HEK293 (cell line): ENCODE measurements at regions not wholly inside any gene's neighbourhood (a gene's known extent, or its start where the extent isn't known, plus 50 kb on each side); places are given as distances from the start of the nearest gene placed in this dataset.

Source experiments
- CTCF ChIA-PET: fragments of 350-600 bp; formaldehyde crosslinking; extraction: SDS; loops from one replicate; lab custom pipeline; 2021; ENCODE audit warnings: antibody characterized with exemption; lab: Yijun Ruan, JAX
- POLR2A ChIA-PET: fragments of 300-600 bp; formaldehyde crosslinking; extraction: SDS; loops from one replicate; lab custom pipeline; 2020; ENCODE audit warnings: antibody characterized with exemption, inconsistent platforms; lab: Yijun Ruan, JAX
- H3K27ac ChIP-seq: fragments of 200-500 bp; sonication (Bioruptor generic); 2 replicates; pipeline ENCODE4 v1.5.1; 2014; ENCODE audit warnings: low read depth, low read length, control low read depth, inconsistent platforms; ENCODE audit errors: extremely low read depth
- H3K36me3 ChIP-seq, 2 experiments: fragments of 200-500 bp in 1 of 2; sonication (Bioruptor generic) in 1 of 2; 1 replicate in 1 of 2; 2 replicates in 1 of 2; pipeline ENCODE4 v1.5.1; 2014 to 2017; ENCODE audit warnings: inconsistent platforms in 2 of 2, low read length in 2 of 2; ENCODE audit not compliant: control insufficient read depth in 2 of 2, insufficient read depth in 1 of 2
- H3K4me1 ChIP-seq: fragments of 200-500 bp; sonication (Bioruptor generic); 2 replicates; pipeline ENCODE4 v1.5.1; 2014; ENCODE audit warnings: mild to moderate bottlenecking, low read length, inconsistent platforms; ENCODE audit not compliant: control insufficient read depth, insufficient read depth
- H3K4me3 ChIP-seq: 2 replicates; pipeline ENCODE4 v1.5.1; 2011; ENCODE audit warnings: low read depth, mild to moderate bottlenecking, control low read depth, low read length, moderate library complexity
- H3K9me3 ChIP-seq: fragments of 200-500 bp; sonication (Bioruptor generic); 2 replicates; pipeline ENCODE4 v1.5.1; 2014; ENCODE audit warnings: low read depth, low read length, inconsistent platforms; ENCODE audit not compliant: control insufficient read depth, insufficient read depth
- HOXC10 ChIP-seq: sonication (generic); formaldehyde crosslinking; IDR thresholded peaks from 2 replicates; pipeline ENCODE4 v1.8.1; 2023; ENCODE audit warnings: mild to moderate bottlenecking, missing genetic modification reagents
- PRDM10 ChIP-seq: fragments of 450-650 bp; formaldehyde crosslinking; IDR thresholded peaks from 2 replicates; pipeline ENCODE4 v1.5.1; 2016; ENCODE audit warnings: missing biosample characterization, missing genetic modification characterization
- PRDM4 ChIP-seq: fragments of 450-650 bp; formaldehyde crosslinking; IDR thresholded peaks from 2 replicates; pipeline ENCODE4 v1.5.1; 2017; ENCODE audit warnings: missing biosample characterization, missing genetic modification characterization
- REPIN1 ChIP-seq: fragments of 450-650 bp; formaldehyde crosslinking; IDR thresholded peaks from 2 replicates; pipeline ENCODE4 v1.5.1; 2017; ENCODE audit warnings: missing biosample characterization, missing genetic modification characterization, low read depth
- SP7 ChIP-seq: fragments of 450-650 bp; formaldehyde crosslinking; IDR thresholded peaks from 2 replicates; pipeline ENCODE4 v1.5.1; 2016; ENCODE audit warnings: missing biosample characterization, missing genetic modification characterization
- ZNF10 ChIP-seq: fragments of 450-650 bp; formaldehyde crosslinking; IDR thresholded peaks from 2 replicates; pipeline ENCODE4 v1.5.1; 2017; ENCODE audit warnings: missing biosample characterization, missing genetic modification characterization
- ZNF114 ChIP-seq: fragments of 450-650 bp; formaldehyde crosslinking; IDR thresholded peaks from 2 replicates; pipeline ENCODE4 v1.5.0; 2017; ENCODE audit warnings: missing biosample characterization, missing genetic modification characterization
- ZNF138 ChIP-seq: fragments of 450-650 bp; formaldehyde crosslinking; IDR thresholded peaks from 2 replicates; pipeline ENCODE4 v1.5.1; 2016; ENCODE audit warnings: missing biosample characterization, missing genetic modification characterization, borderline replicate concordance
- ZNF155 ChIP-seq: fragments of 450-650 bp; formaldehyde crosslinking; IDR thresholded peaks from 2 replicates; pipeline ENCODE4 v1.5.1; 2016; ENCODE audit warnings: missing biosample characterization, missing genetic modification characterization
- ZNF169 ChIP-seq: fragments of 450-650 bp; formaldehyde crosslinking; IDR thresholded peaks from 2 replicates; pipeline ENCODE4 v1.5.1; 2016; ENCODE audit warnings: missing biosample characterization, missing genetic modification characterization
- ZNF184 ChIP-seq: fragments of 450-650 bp; IDR thresholded peaks from 2 replicates; pipeline ENCODE4 v1.5.1; 2018; ENCODE audit warnings: missing biosample characterization, mild to moderate bottlenecking, missing genetic modification characterization
- ZNF23 ChIP-seq: fragments of 450-650 bp; formaldehyde crosslinking; IDR thresholded peaks from 2 replicates; pipeline ENCODE4 v1.5.1; 2016; ENCODE audit warnings: missing biosample characterization, missing genetic modification characterization, borderline replicate concordance
- ZNF324 ChIP-seq: fragments of 450-650 bp; formaldehyde crosslinking; IDR thresholded peaks from 2 replicates; pipeline ENCODE4 v1.5.1; 2016; ENCODE audit warnings: missing biosample characterization, missing genetic modification characterization
- ZNF391 ChIP-seq: fragments of 450-650 bp; formaldehyde crosslinking; IDR thresholded peaks from 2 replicates; pipeline ENCODE4 v1.5.1; 2016; ENCODE audit warnings: low read depth, missing biosample characterization, missing genetic modification characterization, borderline replicate concordance
- ZNF501 ChIP-seq: fragments of 450-650 bp; formaldehyde crosslinking; IDR thresholded peaks from 2 replicates; pipeline ENCODE4 v1.5.1; 2016; ENCODE audit warnings: missing biosample characterization, missing genetic modification characterization
- ZNF521 ChIP-seq: fragments of 450-650 bp; formaldehyde crosslinking; IDR thresholded peaks from 2 replicates; pipeline ENCODE4 v1.5.1; 2017; ENCODE audit warnings: missing biosample characterization, mild to moderate bottlenecking, missing genetic modification characterization
- ZNF654 ChIP-seq: fragments of 450-650 bp; formaldehyde crosslinking; IDR thresholded peaks from 2 replicates; pipeline ENCODE4 v1.5.1; 2016; ENCODE audit warnings: low read depth, missing biosample characterization, missing genetic modification characterization
- ZNF747 ChIP-seq: fragments of 450-650 bp; formaldehyde crosslinking; IDR thresholded peaks from 2 replicates; pipeline ENCODE4 v1.5.1; 2016; ENCODE audit warnings: missing biosample characterization, missing genetic modification characterization
- ZNF776 ChIP-seq: fragments of 450-650 bp; formaldehyde crosslinking; IDR thresholded peaks from 2 replicates; pipeline ENCODE4 v1.5.0; 2017; ENCODE audit warnings: missing biosample characterization, missing genetic modification characterization, borderline replicate concordance
- ZNF843 ChIP-seq: fragments of 450-650 bp; formaldehyde crosslinking; IDR thresholded peaks from 2 replicates; pipeline ENCODE4 v1.5.1; 2016; ENCODE audit warnings: missing biosample characterization, missing genetic modification characterization
- ZSCAN18 ChIP-seq: fragments of 450-650 bp; formaldehyde crosslinking; IDR thresholded peaks from 2 replicates; pipeline ENCODE4 v1.5.1; 2016; ENCODE audit warnings: missing biosample characterization, missing genetic modification characterization

- TF ChIP-seq ZNF521 (tag by site-specific recombination) (no peak), ZNF776 (tag by site-specific recombination) (no peak)
Measured at GRCh38 chr6:112881027-112881426, 533.9 kb downstream of the RFPL4B start (continued).

- Histone ChIP-seq H3K4me3 (no peak overlapping the region), H3K36me3 (no peaks in the 10 kb centered on the region), H3K9me3 (no peaks in the 10 kb centered on the region)
- POLR2A ChIA-PET: no interaction called here
- CTCF ChIA-PET: interaction anchor here (0.7 kb wide), 1 partner anchor 52 kb away, joined by 3 read pairs; no protein-coding TSS in a partner anchor
- TF ChIP-seq ZNF654 (no peak), REPIN1 (tag by site-specific recombination) (no peak), ZNF114 (tag by site-specific recombination) (no peak), ZSCAN18 (tag by site-specific recombination) (no peak), ZNF138 (tag by site-specific recombination) (no peak), ZNF23 (no peak), ZNF169 (tag by site-specific recombination) (no peak), ZNF391 (tag by site-specific recombination) (no peak), PRDM10 (no peak), ZNF10 (tag by site-specific recombination) (no peak), HOXC10 (no peak)
- TF ChIP-seq, all 188 proteins: peak for 0
- no peaks in the 10 kb centered on the region for H3K4me1 ChIP-seq
- no peak overlapping the region for H3K27ac ChIP-seq
Measured at GRCh38 chr6:112881828-112882780, 535.0 kb downstream of the RFPL4B start.

GRCh38 chr6:112883095-112883494 is 536.0 kb downstream of the RFPL4B start:
- TF ChIP-seq ZNF155 (tag by site-specific recombination): no peak
- no peak for TF ChIP-seq ZNF747 (tag by site-specific recombination)
- TF ChIP-seq ZNF184 (tag by site-specific recombination): no peak
- no peak for TF ChIP-seq SP7 (tag by site-specific recombination)
- no peak for TF ChIP-seq ZNF324 (tag by site-specific recombination)
- TF ChIP-seq ZNF843 (tag by site-specific recombination): no peak
- TF ChIP-seq PRDM4 (tag by site-specific recombination): no peak
- no peak for TF ChIP-seq ZNF501 (tag by site-specific recombination)
- TF ChIP-seq, all 188 proteins: peak for 0
- no peak overlapping the region for H3K4me3 ChIP-seq
- ChIA-PET POLR2A (no interaction called here), CTCF (interaction anchor here (0.6 to 0.7 kb wide), 2 partner anchors 13 to 384 kb away, joined by 3 to 4 read pairs; no protein-coding TSS in a partner anchor)
- H3K27ac ChIP-seq: no peak overlapping the region
- no peaks in the 10 kb centered on the region for H3K36me3 ChIP-seq
- no peaks in the 10 kb centered on the region for H3K9me3 ChIP-seq
- H3K4me1 ChIP-seq: no peaks in the 10 kb centered on the region
